GM18907 (cell line): ENCODE measurements at regions not wholly inside any gene's neighbourhood (a gene's known extent, or its start where the extent isn't known, plus 50 kb on each side); places are given as distances from the start of the nearest gene placed in this dataset.

ENCODE experiments used
- ATAC-seq: cut with Tn5 transposase; IDR thresholded peaks from one replicate; pipeline ENCODE4 v1.9.1; 2021; ENCODE audit warnings: mild to moderate bottlenecking, moderate library complexity; ENCODE audit not compliant: unreplicated experiment

DNA sequence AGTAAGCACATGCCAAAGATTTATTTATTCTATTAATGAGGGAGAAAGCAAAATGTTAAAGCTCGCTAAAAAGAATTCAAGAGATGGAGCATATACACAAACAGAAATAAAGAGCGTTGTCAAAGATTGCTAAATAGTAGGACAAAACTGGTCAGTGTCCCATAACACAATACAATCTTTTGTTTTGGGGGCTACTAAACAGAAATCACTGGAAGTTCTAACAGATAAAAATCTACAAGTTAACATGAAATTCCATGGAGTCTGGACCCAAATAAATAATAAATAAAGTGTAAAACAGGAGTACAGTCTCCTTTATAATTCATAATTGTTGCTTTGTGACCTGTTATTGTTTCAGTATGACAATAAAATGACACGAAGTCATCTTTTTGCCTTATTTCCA is 115.2 kb upstream of the CNTNAP4 start:
- ATAC-seq, result no peak

DNA sequence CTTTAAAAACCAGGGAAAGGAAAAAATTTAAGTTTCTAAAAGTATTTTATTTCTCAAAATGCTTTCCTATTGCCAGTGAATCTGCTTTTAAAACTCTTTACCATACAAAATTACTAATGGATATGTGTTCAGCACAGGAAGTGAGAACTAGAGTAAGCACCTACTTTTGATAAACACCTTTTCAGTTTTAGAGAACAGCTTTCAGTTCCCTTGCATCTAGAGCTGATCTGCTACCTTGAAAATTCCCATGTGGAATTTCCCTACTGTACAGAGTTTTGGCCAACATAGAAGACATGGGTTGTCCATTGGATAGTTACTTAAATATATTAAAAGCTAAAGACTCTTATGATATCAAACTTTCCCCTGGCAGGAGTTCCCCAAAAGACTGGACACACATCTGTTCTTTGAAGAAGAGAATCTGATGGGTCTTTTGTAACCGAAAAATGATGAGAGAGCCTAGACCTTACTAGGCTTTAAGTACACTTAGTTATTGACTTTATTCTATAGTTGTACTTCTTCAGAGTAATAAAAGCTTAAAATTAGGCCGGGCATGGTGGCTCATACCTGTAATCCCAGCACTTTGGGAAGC is 112.1 kb upstream of the CNTNAP4 start:
- ATAC-seq, result peak; percentile 80

DNA sequence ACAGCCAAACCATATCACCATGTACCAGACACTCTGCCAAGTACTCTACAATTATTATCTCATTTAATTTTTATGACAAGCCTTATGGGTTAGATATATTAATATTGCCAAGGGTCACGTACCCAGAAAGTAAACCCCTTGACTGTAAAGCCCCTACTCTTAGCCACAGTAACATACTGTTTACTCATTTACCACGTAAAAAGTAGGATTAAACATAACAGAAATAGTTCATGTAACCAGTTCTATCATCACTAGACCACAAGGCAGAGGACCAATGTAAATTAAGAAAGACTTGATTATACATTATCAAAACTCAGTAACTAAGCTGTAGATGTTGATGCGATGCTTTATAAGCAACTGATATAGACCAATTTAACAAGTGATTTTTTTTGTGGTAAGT is 101.5 kb upstream of the CNTNAP4 start:
- ATAC-seq, result peak; percentile 60

DNA sequence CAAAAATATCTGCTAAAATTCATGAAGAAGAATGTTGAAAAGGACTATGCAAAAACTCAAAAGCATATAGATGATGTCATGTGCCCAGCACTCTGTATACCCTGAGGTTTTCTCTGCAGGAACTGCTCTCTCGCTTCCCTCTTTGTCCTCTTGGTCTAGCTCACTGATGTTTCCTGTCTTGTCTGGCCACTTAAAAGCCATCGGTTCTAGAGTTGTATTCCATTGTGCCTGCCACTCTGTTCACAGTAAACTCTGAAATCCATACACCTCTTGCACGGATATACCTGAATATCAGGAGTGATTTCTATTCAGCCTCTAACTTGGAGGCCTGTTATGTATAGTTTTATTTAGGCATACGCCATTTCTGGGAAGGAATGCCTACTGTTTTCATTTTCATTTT is 101.0 kb upstream of the CNTNAP4 start:
- ATAC-seq, result peak; percentile 97

DNA sequence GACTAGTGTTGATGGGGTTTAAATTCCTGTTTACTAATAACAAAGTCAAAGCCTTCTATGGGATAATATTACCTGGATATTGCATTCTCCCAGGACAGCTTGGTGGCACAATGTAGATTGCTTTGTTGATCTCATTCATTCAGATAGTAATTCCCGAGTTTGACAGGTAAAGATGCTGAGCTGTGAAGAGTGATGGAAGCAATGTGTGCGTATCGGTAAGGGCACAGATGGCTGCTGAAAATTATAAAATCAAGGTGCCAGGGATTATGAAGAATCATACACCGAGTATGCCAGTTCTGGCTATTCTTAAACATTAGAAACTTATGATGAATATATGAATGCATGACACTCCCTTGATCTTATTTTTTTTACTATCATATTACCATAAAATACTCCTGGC is 100.6 kb upstream of the CNTNAP4 start:
- no peak for ATAC-seq

DNA sequence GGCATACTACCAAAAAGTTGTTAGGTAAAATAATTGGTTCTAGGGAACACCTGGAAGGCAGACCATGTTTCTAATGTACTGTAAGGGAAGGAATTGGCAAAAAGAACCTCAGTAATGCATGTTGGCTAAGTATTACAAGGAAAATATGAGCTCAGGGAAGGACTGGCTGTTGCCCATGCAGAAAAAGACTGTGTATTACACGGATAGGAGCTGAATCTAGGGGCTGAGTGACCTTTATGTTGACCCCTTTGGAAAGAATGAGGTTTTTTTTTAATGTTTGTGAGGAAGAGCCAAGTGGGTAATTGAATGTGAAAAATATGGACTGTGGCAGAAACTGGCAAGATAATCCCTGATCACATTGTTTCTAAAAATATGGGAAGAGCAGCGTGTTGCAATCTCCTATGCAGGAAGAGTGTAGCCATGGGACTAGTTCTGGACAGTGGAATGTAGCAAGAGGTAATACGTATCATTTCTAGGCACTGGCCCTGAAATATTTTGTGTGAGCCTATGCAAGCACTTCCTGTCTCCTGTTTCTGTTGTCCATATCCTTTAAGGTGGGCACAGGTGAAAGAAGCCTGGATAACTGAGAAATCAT is 95.1 kb upstream of the CNTNAP4 start:
- no peak for ATAC-seq

DNA sequence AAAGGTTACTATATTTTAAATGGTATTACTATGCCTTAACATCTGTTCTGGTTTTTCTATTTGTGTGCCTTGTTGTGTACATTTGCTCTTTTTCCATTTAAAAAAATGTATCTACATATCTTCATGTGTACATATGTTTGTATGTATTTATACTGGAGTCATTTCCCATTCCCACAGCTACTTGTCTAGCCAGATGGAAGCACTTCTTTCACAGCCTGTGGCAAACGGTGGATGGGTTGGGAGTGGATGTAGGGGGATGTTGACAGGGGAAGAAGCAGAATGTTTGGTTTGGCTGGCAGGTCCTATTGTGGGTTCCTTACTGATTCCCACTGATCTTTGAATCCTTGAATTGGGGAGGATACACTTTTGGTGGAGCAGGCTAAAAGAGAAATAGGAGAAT is 93.6 kb upstream of the CNTNAP4 start:
- ATAC-seq, result no peak

DNA sequence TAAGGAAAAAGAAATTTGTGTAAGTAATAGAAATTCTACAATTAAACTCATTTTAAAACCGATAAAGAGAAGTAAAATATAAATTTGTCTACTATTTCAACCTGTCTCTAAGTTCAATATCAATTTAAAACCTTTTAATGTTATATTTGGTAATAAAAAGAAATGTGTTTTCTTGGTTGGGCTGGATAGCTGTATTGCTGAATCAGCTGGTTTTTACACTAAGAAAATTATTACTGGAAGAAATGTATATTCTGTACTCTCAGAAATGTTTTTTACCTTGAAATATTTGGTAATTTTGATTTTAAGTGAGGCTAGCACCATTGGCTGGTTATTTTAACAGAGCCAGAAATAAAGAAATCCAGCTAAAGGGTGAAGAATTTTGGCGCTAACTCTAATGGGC is 87.1 kb upstream of the CNTNAP4 start:
- no peak for ATAC-seq

DNA sequence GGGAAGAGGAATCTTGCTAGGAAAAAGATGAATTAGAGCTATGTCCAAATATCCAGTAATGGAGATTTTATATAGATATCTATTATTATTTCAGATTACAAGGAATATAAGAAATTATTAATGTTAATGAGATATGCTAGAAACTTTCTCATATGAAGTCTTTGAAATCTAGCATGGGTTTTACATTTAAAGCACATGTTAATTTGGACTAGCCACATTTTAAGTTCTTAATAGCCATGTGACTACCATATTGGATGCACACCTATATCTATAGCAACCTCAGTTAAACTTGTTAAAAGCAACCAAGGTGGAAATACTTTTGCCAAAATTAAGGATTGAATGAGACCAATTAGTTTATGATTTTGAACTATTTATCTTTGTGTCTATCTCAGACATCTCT is 86.7 kb upstream of the CNTNAP4 start:
- ATAC-seq, result no peak

DNA sequence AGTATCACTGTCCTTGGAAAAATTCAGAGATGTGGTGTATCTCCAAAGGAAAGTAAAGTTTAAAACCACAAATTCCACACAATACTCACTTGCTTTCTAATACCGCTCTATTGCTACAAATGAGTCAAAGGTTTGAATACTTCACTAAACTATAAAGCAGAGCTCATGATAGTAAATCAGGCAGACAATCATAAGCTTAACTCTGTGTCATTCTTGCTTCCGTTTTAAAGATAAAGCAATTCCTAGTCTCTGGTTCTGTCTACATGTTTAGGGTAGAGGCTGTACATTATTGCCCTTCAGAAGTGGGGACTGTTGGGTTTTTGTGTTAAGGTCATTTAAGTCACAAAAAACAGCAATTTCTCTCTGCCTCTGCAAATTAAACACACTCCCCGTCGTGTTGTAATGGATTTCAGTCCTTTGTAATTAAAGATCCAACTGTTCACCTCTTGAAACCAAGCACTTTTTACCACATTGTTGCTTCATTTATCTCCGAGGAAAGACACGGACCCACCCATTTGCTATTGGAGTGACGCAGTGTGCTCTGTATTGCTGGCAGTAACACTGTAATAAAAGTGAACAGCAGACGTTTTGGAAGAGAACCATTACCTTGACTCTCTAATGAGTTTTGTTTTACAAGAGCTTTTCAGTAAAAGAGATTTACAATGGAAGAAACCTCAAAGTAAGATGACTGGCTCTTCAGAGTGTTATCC is 83.1 kb upstream of the CNTNAP4 start:
- ATAC-seq, result no peak

DNA sequence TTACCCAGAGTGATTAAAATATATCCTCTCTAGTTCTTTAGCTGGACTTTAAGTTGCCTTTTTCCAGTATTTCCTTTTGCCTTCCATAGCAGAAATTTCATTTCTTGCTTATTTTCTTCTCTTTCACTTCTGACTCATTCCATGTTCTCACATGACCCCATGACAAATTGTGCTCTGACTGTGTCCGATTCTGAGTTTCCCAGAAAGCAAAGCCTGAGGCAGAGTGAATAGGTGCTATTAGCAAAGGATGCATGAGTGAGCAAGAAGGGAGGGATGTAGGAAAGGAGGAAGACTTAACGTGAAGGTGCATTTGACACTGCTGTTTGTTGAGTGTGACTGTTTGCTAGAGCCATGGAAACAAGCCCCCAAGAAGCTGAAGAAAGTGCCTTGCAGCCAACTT is 82.6 kb upstream of the CNTNAP4 start:
- ATAC-seq, result no peak

DNA sequence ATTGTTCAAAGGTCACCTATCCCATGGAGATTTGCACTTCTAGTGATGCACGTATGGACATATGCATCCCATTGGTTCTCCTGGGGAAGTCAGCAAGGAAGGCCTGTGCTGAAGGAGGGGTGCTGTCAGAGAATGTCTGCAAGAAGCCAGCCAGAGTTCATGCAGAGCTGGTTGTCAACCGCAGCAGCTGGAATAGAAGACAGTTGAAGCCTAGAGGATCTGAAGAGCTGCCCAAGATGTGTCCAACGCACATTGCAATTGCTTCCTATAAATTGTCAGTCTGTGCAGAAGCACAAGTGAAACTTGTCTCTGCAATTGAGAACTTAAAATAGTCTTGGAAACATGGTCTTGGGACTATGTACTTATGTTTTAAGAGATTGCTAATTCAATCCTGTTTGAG is 82.1 kb upstream of the CNTNAP4 start:
- ATAC-seq, result no peak

DNA sequence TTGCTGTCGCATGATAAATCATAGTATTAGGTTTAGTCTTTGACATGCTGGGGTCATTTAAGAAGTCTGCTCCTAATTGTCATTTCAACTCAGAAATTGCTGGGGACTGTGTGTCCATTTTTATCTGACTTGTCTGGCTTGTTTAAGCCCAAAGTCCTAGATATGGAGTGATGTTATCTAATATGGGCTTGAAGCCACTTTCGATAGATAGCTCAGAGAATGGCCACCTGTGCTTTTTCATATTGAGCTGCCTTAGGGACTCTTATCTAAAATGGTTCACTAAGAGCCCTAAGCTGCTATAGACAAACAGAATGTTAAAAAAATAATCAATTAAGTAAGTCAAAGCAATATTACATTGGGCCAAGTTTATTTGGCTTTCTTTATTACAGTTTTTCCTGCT is 81.6 kb upstream of the CNTNAP4 start:
- no peak for ATAC-seq

DNA sequence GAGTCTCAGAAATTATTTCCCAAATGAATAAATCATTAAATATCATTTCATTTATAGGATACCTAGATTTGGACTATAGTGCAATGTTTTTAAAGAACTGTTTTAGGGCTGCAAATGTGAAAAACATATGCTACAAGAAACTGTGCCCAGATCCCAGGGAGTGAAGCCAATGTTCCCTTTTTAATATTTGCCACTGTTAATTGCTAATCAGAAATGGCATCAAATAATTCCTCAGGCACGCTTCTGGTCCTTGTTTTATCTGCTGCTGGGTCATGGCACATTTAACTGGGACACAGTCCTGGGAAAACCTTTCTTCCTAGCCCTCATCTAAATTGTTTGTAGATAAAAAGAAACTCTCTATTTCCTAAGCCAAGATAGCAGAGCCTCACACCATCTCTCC is 79.3 kb upstream of the CNTNAP4 start:
- no peak for ATAC-seq

DNA sequence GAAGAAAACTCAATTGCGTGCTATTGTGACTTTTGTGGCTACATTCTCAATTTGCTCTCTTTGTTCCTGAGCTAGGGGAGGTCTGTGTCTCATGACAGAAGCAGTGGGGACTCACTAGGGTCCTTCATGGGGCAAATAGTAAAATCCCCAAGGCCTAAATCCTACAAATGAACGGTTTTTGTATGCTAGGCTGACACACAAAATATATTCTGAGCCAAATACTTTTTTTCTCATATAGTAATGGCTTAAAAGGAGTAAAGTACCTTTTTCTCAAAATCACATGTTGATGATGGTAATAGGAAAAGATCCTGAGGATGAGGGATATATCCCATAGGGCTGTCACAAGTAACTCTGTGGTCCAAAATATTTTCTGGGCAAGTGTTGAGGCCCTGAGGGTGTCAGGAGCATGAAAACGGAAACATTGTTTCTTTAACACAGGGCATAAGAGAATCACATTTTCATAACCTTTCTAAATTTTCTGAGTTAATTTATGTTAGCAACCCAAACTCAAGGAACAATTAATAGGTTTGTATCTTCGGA is 77.5 kb upstream of the CNTNAP4 start:
- ATAC-seq, result no peak

DNA sequence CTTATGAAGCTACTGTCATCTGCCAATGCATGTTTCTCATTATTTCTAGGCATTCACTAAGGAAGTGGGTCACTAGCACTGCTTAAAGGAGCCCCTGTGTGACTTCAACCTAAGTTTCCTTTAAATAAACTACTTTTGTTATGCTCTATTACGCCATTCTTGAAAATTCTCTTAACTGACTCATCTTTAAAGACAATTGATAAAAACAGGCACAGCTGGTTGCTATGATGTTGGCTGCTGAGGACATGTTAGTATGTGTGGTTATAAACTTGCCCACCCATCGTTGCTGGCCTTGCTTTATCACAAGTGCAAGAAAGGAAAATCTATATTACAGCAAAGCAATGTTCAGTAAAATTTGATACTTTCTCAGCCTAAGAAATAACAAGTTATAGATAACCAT is 75.8 kb upstream of the CNTNAP4 start:
- no peak for ATAC-seq

DNA sequence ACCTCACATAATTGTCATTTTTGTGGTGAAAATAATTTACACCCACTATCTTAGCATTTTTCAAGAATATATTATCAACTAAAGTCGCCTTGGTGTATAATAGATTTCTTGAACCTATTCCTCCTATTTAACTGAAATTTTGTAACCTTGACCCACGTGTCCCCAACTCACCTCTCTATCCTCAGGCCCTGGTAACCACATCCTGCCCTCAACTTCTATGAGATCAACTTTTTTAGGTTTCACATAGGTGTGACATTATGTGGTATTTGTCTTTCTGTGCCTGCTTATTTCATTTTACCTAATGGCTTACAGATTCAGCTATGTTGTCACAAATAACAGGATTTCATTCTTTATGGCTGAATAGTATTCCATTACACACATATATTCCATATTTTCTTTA is 73.0 kb upstream of the CNTNAP4 start:
- no peak for ATAC-seq

DNA sequence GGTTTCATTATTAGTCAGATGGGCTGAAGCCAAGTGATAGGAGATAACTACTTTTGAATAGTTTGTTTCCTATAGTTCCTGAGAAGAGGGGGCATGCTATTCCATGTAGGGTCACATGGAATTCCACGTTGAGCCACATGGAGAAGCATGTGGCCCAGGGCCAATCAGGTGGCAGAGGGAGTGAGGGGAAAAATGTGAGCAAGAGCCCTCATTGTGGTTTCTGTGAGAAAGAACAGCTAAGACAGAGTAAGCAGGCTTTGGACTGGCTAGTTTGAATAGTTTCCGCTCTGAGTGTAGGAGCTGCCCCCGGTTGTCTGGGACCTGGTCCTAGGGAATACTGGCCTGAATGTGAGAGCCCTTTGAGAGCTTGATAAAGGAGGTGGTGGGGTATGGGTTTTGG is 69.9 kb upstream of the CNTNAP4 start:
- ATAC-seq, result no peak

DNA sequence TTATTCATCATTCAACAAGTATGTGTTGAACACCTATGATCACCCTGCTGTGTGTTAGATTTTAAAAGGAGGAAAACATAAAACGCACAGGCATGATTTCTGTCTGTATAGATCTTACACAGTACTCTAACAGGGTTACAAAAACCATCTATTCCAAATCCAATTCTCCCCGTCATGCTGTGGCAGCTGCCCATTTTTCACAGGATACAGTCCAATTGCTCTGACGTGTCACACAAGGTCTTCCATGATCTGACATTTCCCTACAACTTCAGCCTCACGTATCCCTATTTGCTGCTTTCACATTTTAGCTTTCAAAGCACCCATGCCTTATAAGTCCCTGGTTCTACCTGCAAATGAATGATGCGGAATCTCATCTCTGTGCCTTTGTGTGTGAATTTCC is 67.0 kb upstream of the CNTNAP4 start:
- no peak for ATAC-seq

DNA sequence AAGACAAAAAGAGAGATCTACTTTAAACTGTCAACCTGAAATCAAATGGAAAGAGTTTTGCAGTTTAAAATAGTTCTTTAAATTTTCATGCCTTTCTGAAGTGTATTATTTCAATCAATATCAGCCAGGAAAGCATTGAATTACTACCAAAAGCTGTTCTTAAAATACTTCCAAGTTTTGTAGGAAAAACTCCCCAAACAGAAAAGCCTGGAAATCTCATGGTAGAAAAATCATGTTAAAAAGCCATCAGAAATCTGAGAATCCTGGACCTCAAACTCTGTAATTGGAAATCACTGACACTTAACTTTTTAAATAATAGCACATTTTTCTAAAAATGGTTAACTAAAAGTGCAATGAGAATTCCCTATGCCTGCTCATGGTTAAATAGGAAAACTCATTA is 63.3 kb upstream of the CNTNAP4 start:
- no peak for ATAC-seq

DNA sequence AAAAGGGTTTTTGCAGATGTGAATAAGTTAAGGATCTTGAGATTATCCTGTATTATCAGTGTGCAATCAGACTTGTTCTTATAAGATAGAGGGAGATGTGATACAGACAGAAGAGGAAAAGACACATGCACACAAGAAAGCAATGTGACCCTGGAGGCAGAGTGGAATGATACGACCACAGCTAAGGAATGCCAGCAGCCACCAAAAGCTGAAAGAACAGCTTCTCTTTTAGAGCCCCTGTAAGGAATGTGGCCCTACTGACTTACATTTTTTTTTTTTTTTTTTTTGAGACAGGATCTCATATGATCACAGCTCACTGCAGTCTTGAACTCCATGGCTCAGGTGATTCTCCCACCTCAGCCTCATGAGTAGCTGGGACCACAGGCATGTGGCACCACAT is 62.3 kb upstream of the CNTNAP4 start:
- no peak for ATAC-seq

DNA sequence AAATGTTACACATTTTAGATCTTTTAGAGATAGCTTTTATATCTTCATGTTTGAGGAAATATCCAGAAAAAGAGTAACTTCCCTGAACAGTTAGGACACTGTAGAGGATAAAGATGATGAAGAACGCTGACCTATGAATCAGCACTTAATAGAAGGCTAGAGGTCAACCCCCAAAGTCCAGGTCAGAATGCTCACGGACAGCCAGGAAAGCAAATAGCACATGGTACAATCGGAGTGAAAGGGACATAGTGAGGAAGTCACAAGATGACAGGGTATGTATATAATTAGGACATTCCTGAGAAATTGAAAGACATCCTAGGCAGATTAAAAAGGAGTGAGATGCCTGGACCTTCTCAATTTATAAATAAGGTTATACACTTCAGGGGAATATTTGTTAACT is 55.1 kb upstream of the CNTNAP4 start:
- ATAC-seq, result no peak
